ENCODE measurements at regions not wholly inside any gene's neighbourhood (a gene's known extent, or its start where the extent isn't known, plus 50 kb on each side); places are given as distances from the start of the nearest gene placed in this dataset.
"Not testable (repeated sequence)": the region's sequence is repeated elsewhere in the genome, so short reads cannot be mapped to it uniquely, and the experiment has no call there.

DNA sequence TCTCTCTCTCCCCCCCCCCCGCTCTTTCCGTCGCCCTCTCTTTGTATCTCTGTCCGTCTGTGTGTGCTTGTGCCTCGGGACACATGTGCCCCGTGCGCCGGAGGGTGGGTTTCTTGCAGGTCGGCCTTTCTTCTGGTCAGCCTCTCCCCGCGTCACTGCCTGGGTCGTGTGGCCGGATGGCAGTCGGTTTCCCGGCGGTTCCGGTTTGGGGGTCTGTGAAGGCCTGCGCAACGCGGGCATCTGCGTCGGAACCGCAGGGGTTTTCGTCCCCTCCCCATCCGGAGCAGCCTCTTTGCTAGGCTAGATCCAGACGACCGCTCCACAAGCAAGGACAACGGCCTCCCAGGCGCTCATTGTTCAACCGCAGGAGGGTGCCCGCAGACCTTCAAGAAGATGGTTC is 1398.6 kb upstream of the PCDH10 start:
- POLR2A ChIA-PET; H3K4me3 Mint-ChIP-seq; intact Hi-C loops (cut with micrococcal nuclease); H3K4me1 ChIP-seq (ENCODE audit: control insufficient read depth in 2 of 2, insufficient read depth in 2 of 2, low read length in 2 of 2); H3K4me3 ChIP-seq (ENCODE audit: control extremely low read depth in 1 of 5, extremely low read depth in 1 of 5, insufficient read depth in 1 of 5, low read depth in 2 of 5, low read length in 4 of 5); H3K27me3 Mint-ChIP-seq; H3K9ac ChIP-seq (ENCODE audit: low read length); H4K20me1 ChIP-seq (ENCODE audit: control insufficient read depth, insufficient read depth, low read length, poor library complexity, severe bottlenecking); H3K4me1 Mint-ChIP-seq; ATAC-seq (ENCODE audit: low read depth); H3K9me3 ChIP-seq (ENCODE audit: control extremely low read depth in 1 of 3, control insufficient read depth in 2 of 3, insufficient read depth in 1 of 3, low read length in 2 of 3); H2AFZ ChIP-seq (ENCODE audit: insufficient read depth, low read depth, low read length, poor library complexity, severe bottlenecking); DNase-seq; H3K9me3 Mint-ChIP-seq (ENCODE audit: insufficient read depth); CTCF ChIA-PET; H3K27me3 ChIP-seq (replicated peaks in 1 of 4; ENCODE audit: control extremely low read depth in 1 of 4, control insufficient read depth in 3 of 4, insufficient read depth in 4 of 4, low read length in 3 of 4); H3K36me3 ChIP-seq (replicated peaks in 1 of 2; ENCODE audit: control extremely low read depth in 1 of 2, control insufficient read depth in 1 of 2, extremely low read depth in 1 of 2, insufficient read depth in 2 of 2, low read length in 1 of 2); H3K27ac ChIP-seq (ENCODE audit: low read length in 2 of 2); H3K27ac Mint-ChIP-seq; H3K4me2 ChIP-seq (replicated peaks; ENCODE audit: low read depth, low read length, poor library complexity, severe bottlenecking); H3K79me2 ChIP-seq (ENCODE audit: control insufficient read depth, insufficient read depth, low read length): not testable (repeated sequence)
- 93% methylated on average over 18 of the region's 31 CpGs for WGBS (ENCODE audit: insufficient coverage)

DNA sequence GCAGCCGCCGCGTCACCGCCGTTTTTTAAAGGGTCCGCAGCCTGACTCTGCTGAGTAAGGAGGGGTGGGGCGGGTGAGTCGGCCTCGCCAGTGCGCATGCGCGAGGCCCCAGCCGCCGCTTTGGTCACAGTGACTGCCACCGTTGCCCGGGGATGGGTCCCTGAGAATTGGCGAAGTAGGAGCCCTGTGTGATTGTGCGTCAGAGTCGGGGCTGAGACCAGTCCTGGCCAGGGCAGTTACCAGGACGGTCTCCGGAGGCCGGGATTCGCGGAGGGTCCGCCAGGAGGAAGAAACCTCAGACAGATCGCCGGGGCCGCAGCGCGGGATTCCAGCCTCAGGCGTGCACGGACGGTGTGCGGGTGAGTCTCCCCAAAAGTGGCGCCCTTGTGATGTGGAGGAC is 1386.9 kb upstream of the PCDH10 start:
- POLR2A ChIA-PET; H3K27me3 ChIP-seq (replicated peaks in 1 of 4; ENCODE audit: control extremely low read depth in 1 of 4, control insufficient read depth in 3 of 4, insufficient read depth in 4 of 4, low read length in 3 of 4); intact Hi-C loops (cut with micrococcal nuclease); H3K4me3 ChIP-seq (ENCODE audit: control extremely low read depth in 1 of 5, extremely low read depth in 1 of 5, insufficient read depth in 1 of 5, low read depth in 2 of 5, low read length in 4 of 5); H3K36me3 ChIP-seq (replicated peaks in 1 of 2; ENCODE audit: control extremely low read depth in 1 of 2, control insufficient read depth in 1 of 2, extremely low read depth in 1 of 2, insufficient read depth in 2 of 2, low read length in 1 of 2); H2AFZ ChIP-seq (ENCODE audit: insufficient read depth, low read depth, low read length, poor library complexity, severe bottlenecking); H3K4me2 ChIP-seq (replicated peaks; ENCODE audit: low read depth, low read length, poor library complexity, severe bottlenecking); H3K27me3 Mint-ChIP-seq; H3K9ac ChIP-seq (ENCODE audit: low read length); H3K9me3 Mint-ChIP-seq (ENCODE audit: insufficient read depth); H3K4me1 Mint-ChIP-seq; H3K27ac ChIP-seq (ENCODE audit: low read length in 2 of 2); H3K4me3 Mint-ChIP-seq; H3K27ac Mint-ChIP-seq; H3K9me3 ChIP-seq (ENCODE audit: control extremely low read depth in 1 of 3, control insufficient read depth in 2 of 3, insufficient read depth in 1 of 3, low read length in 2 of 3); ATAC-seq (ENCODE audit: low read depth); H4K20me1 ChIP-seq (ENCODE audit: control insufficient read depth, insufficient read depth, low read length, poor library complexity, severe bottlenecking); DNase-seq; H3K4me1 ChIP-seq (ENCODE audit: control insufficient read depth in 2 of 2, insufficient read depth in 2 of 2, low read length in 2 of 2); CTCF ChIA-PET; H3K79me2 ChIP-seq (ENCODE audit: control insufficient read depth, insufficient read depth, low read length): not testable (repeated sequence)
- no CpG with 5 or more reads among the region's 35 CpGs for WGBS (ENCODE audit: insufficient coverage)

DNA sequence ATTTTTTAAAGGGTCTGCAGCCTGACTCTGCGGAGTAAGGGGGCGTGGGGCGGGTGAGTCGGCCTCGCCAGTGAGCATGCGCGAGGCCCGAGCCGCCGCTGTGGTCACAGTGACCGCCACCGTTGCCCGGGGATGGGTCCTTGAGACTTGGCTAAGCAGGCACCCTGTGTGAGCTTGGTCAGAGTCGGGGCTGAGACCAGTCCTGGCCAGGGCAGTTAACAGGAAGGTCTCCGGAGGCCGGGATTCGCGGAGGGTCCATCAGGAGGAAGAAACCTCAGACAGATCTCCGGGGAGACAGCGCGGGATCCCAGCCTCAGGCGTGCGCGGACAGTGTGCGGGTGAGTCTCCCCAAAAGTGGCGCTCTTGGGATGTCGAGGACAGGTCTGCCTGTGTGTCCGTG is 1384.4 kb upstream of the PCDH10 start:
- Mint-ChIP-seq H3K9me3 (ENCODE audit: insufficient read depth) (no peaks in the 10 kb centered on the region), H3K27ac (no peak overlapping the region), H3K4me3 (no peak overlapping the region), H3K27me3 (no peaks in the 10 kb centered on the region), H3K4me1 (no peaks in the 10 kb centered on the region)
- Histone ChIP-seq H3K4me2 (replicated peaks; ENCODE audit: low read depth, low read length, poor library complexity, severe bottlenecking) (no peak overlapping the region), H3K36me3 (replicated peaks in 1 of 2; ENCODE audit: control extremely low read depth in 1 of 2, control insufficient read depth in 1 of 2, extremely low read depth in 1 of 2, insufficient read depth in 2 of 2, low read length in 1 of 2) (no peaks in the 10 kb centered on the region), H4K20me1 (ENCODE audit: control insufficient read depth, insufficient read depth, low read length, poor library complexity, severe bottlenecking) (no peaks in the 10 kb centered on the region), H3K79me2 (ENCODE audit: control insufficient read depth, insufficient read depth, low read length) (no peaks in the 10 kb centered on the region), H3K4me3 (ENCODE audit: control extremely low read depth in 1 of 5, extremely low read depth in 1 of 5, insufficient read depth in 1 of 5, low read depth in 2 of 5, low read length in 4 of 5) (no peak overlapping the region), H3K4me1 (ENCODE audit: control insufficient read depth in 2 of 2, insufficient read depth in 2 of 2, low read length in 2 of 2) (no peaks in the 10 kb centered on the region), H3K9ac (ENCODE audit: low read length) (no peak overlapping the region), H2AFZ (ENCODE audit: insufficient read depth, low read depth, low read length, poor library complexity, severe bottlenecking) (no peak overlapping the region), H3K27me3 (replicated peaks in 1 of 4; ENCODE audit: control extremely low read depth in 1 of 4, control insufficient read depth in 3 of 4, insufficient read depth in 4 of 4, low read length in 3 of 4) (no peaks in the 10 kb centered on the region), H3K27ac (ENCODE audit: low read length in 2 of 2) (no peak overlapping the region), H3K9me3 (ENCODE audit: control extremely low read depth in 1 of 3, control insufficient read depth in 2 of 3, insufficient read depth in 1 of 3, low read length in 2 of 3) (peaks cover 0 to 8% (median 0%) of the 10 kb centered on the region in 3 donors)
- ChIA-PET CTCF (no interaction called here), POLR2A (no interaction called here)
- ATAC-seq (ENCODE audit: low read depth) (no peak), DNase-seq (no peak)
- 96% methylated on average over 28 of the region's 28 CpGs for WGBS (ENCODE audit: insufficient coverage)
- TF ChIP-seq, protein P1, sequence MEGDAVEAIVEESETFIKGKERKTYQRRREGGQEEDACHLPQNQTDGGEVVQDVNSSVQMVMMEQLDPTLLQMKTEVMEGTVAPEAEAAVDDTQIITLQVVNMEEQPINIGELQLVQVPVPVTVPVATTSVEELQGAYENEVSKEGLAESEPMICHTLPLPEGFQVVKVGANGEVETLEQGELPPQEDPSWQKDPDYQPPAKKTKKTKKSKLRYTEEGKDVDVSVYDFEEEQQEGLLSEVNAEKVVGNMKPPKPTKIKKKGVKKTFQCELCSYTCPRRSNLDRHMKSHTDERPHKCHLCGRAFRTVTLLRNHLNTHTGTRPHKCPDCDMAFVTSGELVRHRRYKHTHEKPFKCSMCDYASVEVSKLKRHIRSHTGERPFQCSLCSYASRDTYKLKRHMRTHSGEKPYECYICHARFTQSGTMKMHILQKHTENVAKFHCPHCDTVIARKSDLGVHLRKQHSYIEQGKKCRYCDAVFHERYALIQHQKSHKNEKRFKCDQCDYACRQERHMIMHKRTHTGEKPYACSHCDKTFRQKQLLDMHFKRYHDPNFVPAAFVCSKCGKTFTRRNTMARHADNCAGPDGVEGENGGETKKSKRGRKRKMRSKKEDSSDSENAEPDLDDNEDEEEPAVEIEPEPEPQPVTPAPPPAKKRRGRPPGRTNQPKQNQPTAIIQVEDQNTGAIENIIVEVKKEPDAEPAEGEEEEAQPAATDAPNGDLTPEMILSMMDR (IDR thresholded peaks at IDR 0.05): no peak
- intact Hi-C loops (cut with micrococcal nuclease): no loop called here

DNA sequence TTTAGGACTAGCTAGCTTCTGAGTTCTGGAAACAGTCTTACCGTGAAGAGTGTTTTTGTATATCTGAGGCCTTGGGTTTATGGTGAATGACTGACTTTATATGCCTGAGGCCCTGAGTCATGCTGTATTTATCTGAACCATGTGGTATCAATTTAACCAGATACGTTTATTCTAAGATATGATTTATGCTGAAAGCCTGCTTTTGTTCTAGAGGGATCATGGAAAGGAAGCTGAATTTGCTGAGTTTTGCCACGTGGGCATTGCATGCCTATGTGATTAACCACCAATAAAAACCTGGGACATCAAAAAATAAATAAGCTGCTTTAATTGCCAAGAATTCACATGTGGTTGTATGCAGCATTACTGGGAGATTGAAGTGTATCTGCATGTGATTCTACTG is 1374.7 kb upstream of the PCDH10 start:
- H3K27ac ChIP-seq (ENCODE audit: low read length in 2 of 2); H3K4me2 ChIP-seq (replicated peaks; ENCODE audit: low read depth, low read length, poor library complexity, severe bottlenecking); DNase-seq; ATAC-seq (ENCODE audit: low read depth); H3K9me3 Mint-ChIP-seq (ENCODE audit: insufficient read depth); H3K9ac ChIP-seq (ENCODE audit: low read length); H2AFZ ChIP-seq (ENCODE audit: insufficient read depth, low read depth, low read length, poor library complexity, severe bottlenecking); H3K36me3 ChIP-seq (replicated peaks in 1 of 2; ENCODE audit: control extremely low read depth in 1 of 2, control insufficient read depth in 1 of 2, extremely low read depth in 1 of 2, insufficient read depth in 2 of 2, low read length in 1 of 2); H4K20me1 ChIP-seq (ENCODE audit: control insufficient read depth, insufficient read depth, low read length, poor library complexity, severe bottlenecking); intact Hi-C loops (cut with micrococcal nuclease); CTCF ChIA-PET; H3K27ac Mint-ChIP-seq; H3K79me2 ChIP-seq (ENCODE audit: control insufficient read depth, insufficient read depth, low read length); H3K4me3 ChIP-seq (ENCODE audit: control extremely low read depth in 1 of 5, extremely low read depth in 1 of 5, insufficient read depth in 1 of 5, low read depth in 2 of 5, low read length in 4 of 5); H3K4me1 ChIP-seq (ENCODE audit: control insufficient read depth in 2 of 2, insufficient read depth in 2 of 2, low read length in 2 of 2); POLR2A ChIA-PET; H3K27me3 Mint-ChIP-seq; H3K27me3 ChIP-seq (replicated peaks in 1 of 4; ENCODE audit: control extremely low read depth in 1 of 4, control insufficient read depth in 3 of 4, insufficient read depth in 4 of 4, low read length in 3 of 4); H3K4me3 Mint-ChIP-seq; H3K9me3 ChIP-seq (ENCODE audit: control extremely low read depth in 1 of 3, control insufficient read depth in 2 of 3, insufficient read depth in 1 of 3, low read length in 2 of 3); H3K4me1 Mint-ChIP-seq: not testable (repeated sequence)
- no CpG with 5 or more reads among the region's 3 CpGs for WGBS (ENCODE audit: insufficient coverage)

Measured in B cell (primary cell).